HEK293T (cell line): ENCODE measurements at regions not wholly inside any gene's neighbourhood (a gene's known extent, or its start where the extent isn't known, plus 50 kb on each side); places are given as distances from the start of the nearest gene placed in this dataset.

ENCODE experiments used
- CTCF ChIA-PET: fragments of 350-600 bp; formaldehyde crosslinking; extraction: SDS; loops from one replicate; lab custom pipeline; 2021; ENCODE audit warnings: antibody characterized with exemption, inconsistent platforms; lab: Yijun Ruan, JAX
- POLR2A ChIA-PET: fragments of 350-600 bp; formaldehyde crosslinking; extraction: SDS; loops from one replicate; lab custom pipeline; 2020; ENCODE audit warnings: antibody characterized with exemption, inconsistent platforms; lab: Yijun Ruan, JAX
- DNase-seq: peaks from one replicate; pipeline ENCODE4 v3.0.0; 2012; ENCODE audit warnings: mixed read lengths; ENCODE audit errors: extremely low spot score
- ARNT ChIP-seq: fragments of 450-650 bp; IDR thresholded peaks from 2 replicates; pipeline ENCODE4 v1.6.1; 2017; ENCODE audit warnings: mild to moderate bottlenecking
- BHLHE40 ChIP-seq: fragments of 450-650 bp; IDR thresholded peaks from 2 replicates; pipeline ENCODE4 v1.6.1; 2016; ENCODE audit warnings: mild to moderate bottlenecking, moderate library complexity, borderline replicate concordance
- CTBP1 ChIP-seq: fragments of 450-650 bp; IDR thresholded peaks from 2 replicates; pipeline ENCODE4 v1.6.1; 2016; ENCODE audit warnings: borderline replicate concordance
- ELF4 ChIP-seq: fragments of 450-650 bp; IDR thresholded peaks from 2 replicates; pipeline ENCODE4 v1.6.1; 2017; ENCODE audit warnings: antibody characterized with exemption
- FOXA1 ChIP-seq: fragments of 450-650 bp; IDR thresholded peaks from 2 replicates; pipeline ENCODE4 v1.6.1; 2016; ENCODE audit warnings: mild to moderate bottlenecking
- FOXK2 ChIP-seq: fragments of 450-650 bp; IDR thresholded peaks from 2 replicates; pipeline ENCODE4 v1.6.1; 2016; ENCODE audit warnings: mild to moderate bottlenecking
- FOXM1 ChIP-seq: fragments of 450-650 bp; IDR thresholded peaks from 2 replicates; pipeline ENCODE4 v1.6.1; 2017; ENCODE audit warnings: mild to moderate bottlenecking, borderline replicate concordance
- HDGF ChIP-seq: fragments of 450-650 bp; IDR thresholded peaks from 2 replicates; pipeline ENCODE4 v1.6.1; 2017; ENCODE audit warnings: antibody characterized with exemption, borderline replicate concordance
- L3MBTL2 ChIP-seq: fragments of 450-650 bp; conservative IDR thresholded peaks from 2 replicates; pipeline ENCODE4 v1.6.1; 2016; ENCODE audit warnings: mild to moderate bottlenecking
- LEF1 ChIP-seq: fragments of 450-650 bp; IDR thresholded peaks from 2 replicates; pipeline ENCODE4 v1.6.1; 2017; ENCODE audit warnings: mild to moderate bottlenecking, borderline replicate concordance
- NFRKB ChIP-seq: fragments of 450-650 bp; IDR thresholded peaks from 2 replicates; pipeline ENCODE4 v1.6.1; 2016; ENCODE audit warnings: mild to moderate bottlenecking, moderate library complexity
- SP1 ChIP-seq: fragments of 450-650 bp; IDR thresholded peaks from 2 replicates; pipeline ENCODE4 v1.6.1; 2017
- SUZ12 ChIP-seq: fragments of 450-650 bp; IDR thresholded peaks from 2 replicates; pipeline ENCODE4 v1.6.1; 2016; ENCODE audit warnings: mild to moderate bottlenecking
- TARDBP ChIP-seq: fragments of 450-650 bp; IDR thresholded peaks from 2 replicates; pipeline ENCODE4 v1.6.1; 2016
- ZNF384 ChIP-seq: fragments of 450-650 bp; IDR thresholded peaks from 2 replicates; pipeline ENCODE4 v1.6.1; 2016
- TF ChIP-seq, protein P1 (sequence below): fragments of 450-650 bp; IDR thresholded peaks from 2 replicates; pipeline ENCODE4 v1.6.1; 2016

DNA sequence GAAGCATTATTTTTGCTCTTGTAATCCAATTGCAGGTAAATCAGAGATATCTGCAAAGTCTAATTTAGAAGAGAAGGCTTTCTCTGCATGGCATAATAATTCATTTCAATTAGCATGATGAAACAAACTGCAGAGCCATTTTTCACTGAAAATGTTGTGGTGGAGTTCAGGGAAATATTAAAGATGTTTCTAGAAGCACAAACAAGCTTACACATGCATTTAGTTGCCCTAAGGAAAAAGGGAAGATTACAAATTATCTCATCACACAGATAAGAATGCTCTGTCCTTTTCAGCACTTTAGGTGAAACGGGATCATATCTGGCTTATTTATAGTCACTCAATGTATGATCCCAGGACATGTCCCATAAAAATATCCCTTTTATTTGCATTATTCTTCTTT is 252.1 kb upstream of the TANK start:
- ChIA-PET CTCF (no interaction called here), POLR2A (no interaction called here)
- TF ChIP-seq TARDBP (no peak), NFRKB (no peak), SP1 (no peak), CTBP1 (no peak), ARNT (no peak), FOXM1 (no peak), FOXA1 (no peak), BHLHE40 (no peak), ELF4 (no peak), HDGF (no peak), FOXK2 (no peak), ZNF384 (no peak), SUZ12 (no peak), L3MBTL2 (no peak), LEF1 (no peak)
- TF ChIP-seq, protein P1, sequence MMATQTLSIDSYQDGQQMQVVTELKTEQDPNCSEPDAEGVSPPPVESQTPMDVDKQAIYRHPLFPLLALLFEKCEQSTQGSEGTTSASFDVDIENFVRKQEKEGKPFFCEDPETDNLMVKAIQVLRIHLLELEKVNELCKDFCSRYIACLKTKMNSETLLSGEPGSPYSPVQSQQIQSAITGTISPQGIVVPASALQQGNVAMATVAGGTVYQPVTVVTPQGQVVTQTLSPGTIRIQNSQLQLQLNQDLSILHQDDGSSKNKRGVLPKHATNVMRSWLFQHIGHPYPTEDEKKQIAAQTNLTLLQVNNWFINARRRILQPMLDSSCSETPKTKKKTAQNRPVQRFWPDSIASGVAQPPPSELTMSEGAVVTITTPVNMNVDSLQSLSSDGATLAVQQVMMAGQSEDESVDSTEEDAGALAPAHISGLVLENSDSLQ, result no peak
- DNase-seq, result no peak

DNA sequence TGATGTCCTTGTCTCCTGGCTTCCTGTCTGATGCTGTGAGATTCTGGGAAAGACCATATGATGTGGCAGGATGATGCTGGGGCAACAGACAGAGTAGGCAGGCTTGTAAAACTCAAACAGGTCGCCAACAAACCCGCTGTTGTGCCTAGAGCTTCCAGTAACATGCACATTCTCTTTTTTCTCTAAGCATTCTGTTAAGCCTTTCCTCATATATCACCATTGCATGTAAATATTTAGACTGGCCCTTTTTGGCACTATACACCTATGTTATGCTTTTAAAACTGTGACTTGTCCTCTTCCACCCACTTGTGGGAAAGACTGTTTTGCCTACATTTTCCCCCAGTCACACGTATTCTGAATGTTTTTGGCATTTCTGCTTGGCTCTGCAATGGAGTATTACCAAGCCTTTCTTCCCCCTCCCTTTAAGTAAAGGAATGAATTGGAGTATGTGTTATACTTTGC is 250.4 kb upstream of the TANK start:
- DNase-seq, result no peak
- POLR2A ChIA-PET, result no interaction called here
- TF ChIP-seq FOXM1 (no peak), ARNT (no peak), TARDBP (no peak), LEF1 (no peak), CTBP1 (no peak), BHLHE40 (no peak), FOXK2 (no peak), ELF4 (no peak), HDGF (no peak), L3MBTL2 (no peak), FOXA1 (no peak), SUZ12 (no peak), ZNF384 (no peak), SP1 (no peak), NFRKB (no peak)
- TF ChIP-seq, protein P1, result no peak
- CTCF ChIA-PET, result no interaction called here

DNA sequence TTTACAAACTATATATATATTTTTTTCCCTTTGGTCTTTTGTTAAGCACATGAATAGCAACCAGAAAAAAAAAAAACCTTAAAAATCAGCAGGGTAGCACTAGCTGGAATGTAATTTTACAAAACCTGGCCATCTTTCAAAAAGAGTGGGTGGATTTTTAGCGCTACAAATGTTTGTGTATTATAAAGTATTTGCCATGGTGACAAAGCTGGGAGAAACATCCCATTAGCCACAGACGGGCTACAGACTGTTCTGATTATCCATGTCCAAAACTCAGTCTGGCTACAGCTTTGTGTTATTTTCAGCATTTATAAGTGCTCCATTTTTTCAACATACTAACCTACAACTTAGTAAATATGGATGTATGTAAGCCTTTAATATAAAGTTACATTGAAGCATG is 249.5 kb upstream of the TANK start:
- CTCF ChIA-PET, result no interaction called here
- POLR2A ChIA-PET, result no interaction called here
- no peak for TF ChIP-seq NFRKB
- TF ChIP-seq FOXA1, result no peak
- no peak for TF ChIP-seq ARNT
- no peak for TF ChIP-seq FOXK2
- TF ChIP-seq CTBP1, result no peak
- no peak for TF ChIP-seq HDGF
- no peak for TF ChIP-seq ZNF384
- no peak for TF ChIP-seq SP1
- no peak for TF ChIP-seq SUZ12
- no peak for TF ChIP-seq LEF1
- no peak for TF ChIP-seq L3MBTL2
- DNase-seq, result no peak

DNA sequence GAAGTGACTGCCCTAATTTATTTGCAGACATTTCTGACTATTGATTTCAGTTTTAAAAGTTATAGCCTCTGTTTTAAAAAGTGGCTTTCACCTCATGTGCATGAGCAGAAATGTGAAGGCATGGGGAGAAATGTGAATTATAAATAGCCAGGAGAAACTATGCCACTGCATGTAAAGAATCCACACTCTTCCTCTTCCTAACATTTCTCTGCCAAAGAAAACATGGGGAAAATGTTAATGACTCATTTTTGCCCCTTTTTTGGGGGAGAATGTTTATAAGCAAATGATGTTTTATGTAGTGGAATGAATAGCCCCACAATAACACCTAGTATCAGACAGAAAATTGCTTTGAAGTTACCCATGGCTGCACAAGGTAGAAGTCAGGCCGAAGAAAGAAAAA is 249.0 kb upstream of the TANK start:
- DNase-seq, result no peak
- TF ChIP-seq LEF1, result no peak
- no peak for TF ChIP-seq ZNF384
- TF ChIP-seq HDGF, result no peak
- TF ChIP-seq ELF4, result no peak
- TF ChIP-seq NFRKB, result no peak
- no peak for TF ChIP-seq FOXA1
- no peak for TF ChIP-seq L3MBTL2
- no peak for TF ChIP-seq SUZ12
- no peak for TF ChIP-seq BHLHE40
- TF ChIP-seq, protein P1, result no peak
- no peak for TF ChIP-seq ARNT
- no peak for TF ChIP-seq FOXM1
- TF ChIP-seq TARDBP, result no peak
- no peak for TF ChIP-seq SP1
- ChIA-PET POLR2A (no interaction called here), CTCF (no interaction called here)

DNA sequence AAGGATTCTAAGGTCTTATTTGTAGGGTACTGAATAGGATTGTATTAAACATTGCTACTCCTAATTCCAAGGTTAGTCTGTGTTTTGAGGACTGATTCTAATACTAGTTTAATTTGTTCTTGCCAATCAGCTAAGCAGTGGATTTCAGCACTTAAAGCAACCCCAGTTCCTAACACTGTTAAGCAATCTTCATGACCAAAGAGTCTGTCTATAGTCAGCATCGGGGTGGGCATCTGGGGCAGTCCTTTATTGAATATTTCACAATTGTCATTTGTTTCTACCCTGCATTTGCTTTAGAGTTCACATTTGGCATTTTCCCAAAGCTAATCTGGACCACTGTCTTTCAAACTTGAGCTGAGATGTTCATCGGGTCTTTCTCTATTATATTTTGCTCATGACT is 248.0 kb upstream of the TANK start:
- POLR2A ChIA-PET, result no interaction called here
- no peak for DNase-seq
- TF ChIP-seq FOXM1 (no peak), L3MBTL2 (no peak), BHLHE40 (no peak), HDGF (no peak), SP1 (no peak)
- TF ChIP-seq, protein P1, result no peak
- CTCF ChIA-PET, result no interaction called here

DNA sequence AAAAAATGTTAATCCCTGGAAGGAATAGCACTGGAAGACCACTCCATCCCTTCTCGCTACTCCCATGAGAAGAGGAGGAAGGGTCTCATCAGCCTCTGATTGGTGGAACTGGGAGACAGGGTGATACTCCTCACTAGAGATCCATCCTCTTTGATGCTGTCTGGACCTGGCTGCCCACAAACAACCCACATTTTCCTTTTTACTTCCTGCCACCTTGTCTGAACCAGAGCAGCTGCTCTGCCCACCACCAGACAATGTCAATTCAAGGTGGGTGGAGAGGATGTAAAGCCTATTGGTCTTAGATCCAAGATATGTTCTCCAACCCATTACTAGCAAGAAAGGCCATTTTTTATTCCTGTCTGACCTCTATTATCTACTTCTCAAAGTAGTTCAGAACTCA is 246.9 kb upstream of the TANK start:
- ChIA-PET POLR2A (no interaction called here), CTCF (no interaction called here)
- TF ChIP-seq FOXA1, result no peak
- TF ChIP-seq BHLHE40, result no peak
- no peak for TF ChIP-seq SP1
- no peak for TF ChIP-seq ZNF384
- TF ChIP-seq, protein P1, result no peak
- TF ChIP-seq FOXK2, result no peak
- no peak for TF ChIP-seq TARDBP
- no peak for DNase-seq
